Liver (tissue), 7 donors: ENCODE measurements at regions not wholly inside any gene's neighbourhood (a gene's known extent, or its start where the extent isn't known, plus 50 kb on each side); places are given as distances from the start of the nearest gene placed in this dataset.

Experiments
- DNase-seq: peaks from one replicate; pipeline ENCODE4 v3.0.0-alpha.2; 2017; ENCODE audit warnings: low spot score
- H3K27ac ChIP-seq, 2 donors: one replicate each; pipeline ENCODE4 v1.7.0; 2013; ENCODE audit warnings: inconsistent platforms in 2 of 2, low read length in 2 of 2, control low read depth in 1 of 2, low read depth in 1 of 2, mild to moderate bottlenecking in 1 of 2
- H3K27me3 ChIP-seq, 4 donors: one replicate each; pipeline versions ENCODE4 v1.6.1 to v1.7.0; 2013; ENCODE audit warnings: low read length in 3 of 4, inconsistent platforms in 1 of 4, mild to moderate bottlenecking in 1 of 4, moderate library complexity in 1 of 4; ENCODE audit not compliant: control insufficient read depth in 4 of 4, insufficient read depth in 4 of 4
- H3K36me3 ChIP-seq, 4 donors: one replicate each; pipeline versions ENCODE4 v1.6.1 to v1.7.0; 2013; ENCODE audit warnings: low read length in 3 of 4, mild to moderate bottlenecking in 3 of 4, low read depth in 1 of 4, moderate library complexity in 1 of 4; ENCODE audit not compliant: control insufficient read depth in 4 of 4, insufficient read depth in 3 of 4
- H3K4me1 ChIP-seq, 4 donors: one replicate each; pipeline versions ENCODE4 v1.6.1 to v1.7.0; 2013; ENCODE audit warnings: low read length in 3 of 4, mild to moderate bottlenecking in 3 of 4, moderate library complexity in 1 of 4; ENCODE audit not compliant: control insufficient read depth in 4 of 4, insufficient read depth in 4 of 4
- H3K4me3 ChIP-seq, 3 donors: one replicate each; pipeline versions ENCODE4 v1.6.1 to v1.7.0; 2013; ENCODE audit warnings: low read length in 3 of 3, control low read depth in 1 of 3, low read depth in 1 of 3, mild to moderate bottlenecking in 1 of 3
- H3K9ac ChIP-seq, 2 donors: one replicate each; pipeline ENCODE4 v1.7.0; 2013; ENCODE audit warnings: low read length in 2 of 2, mild to moderate bottlenecking in 2 of 2, moderate library complexity in 2 of 2, control low read depth in 1 of 2, low read depth in 1 of 2
- H3K9me3 ChIP-seq, 4 donors: one replicate each; pipeline versions ENCODE4 v1.6.1 to v1.7.0; 2013; ENCODE audit warnings: low read length in 3 of 4; ENCODE audit not compliant: control insufficient read depth in 4 of 4
- EGR1 ChIP-seq, 2 donors: IDR thresholded peaks; 2 replicates each; pipeline ENCODE4 v1.6.1; 2016 to 2018; ENCODE audit warnings: antibody characterized with exemption in 2 of 2, low read depth in 2 of 2
- FOXA2 ChIP-seq: IDR thresholded peaks from 2 replicates; pipeline ENCODE4 v1.6.1; 2016; ENCODE audit warnings: antibody characterized with exemption
- GABPA ChIP-seq, 2 donors: IDR thresholded peaks in 1 of 2; conservative IDR thresholded peaks in 1 of 2; 2 replicates each; pipeline ENCODE4 v1.6.1; 2016; ENCODE audit warnings: antibody characterized with exemption in 2 of 2, mild to moderate bottlenecking in 1 of 2, moderate library complexity in 1 of 2
- HNF4A ChIP-seq, 2 donors: conservative IDR thresholded peaks; 2 replicates each; pipeline ENCODE4 v1.6.1; 2016; ENCODE audit warnings: antibody characterized with exemption in 2 of 2, mild to moderate bottlenecking in 2 of 2
- HNF4G ChIP-seq: IDR thresholded peaks from 2 replicates; pipeline ENCODE4 v1.6.1; 2016; ENCODE audit warnings: antibody characterized with exemption
- JUND ChIP-seq, 2 donors: IDR thresholded peaks; 2 replicates each; pipeline ENCODE4 v1.6.1; 2016; ENCODE audit warnings: antibody characterized with exemption in 2 of 2
- NR2F2 ChIP-seq: IDR thresholded peaks from 2 replicates; pipeline ENCODE4 v1.6.1; 2016; ENCODE audit warnings: antibody characterized with exemption
- RAD21 ChIP-seq, 2 donors: IDR thresholded peaks; 2 replicates each; pipeline ENCODE4 v1.6.1; 2016; ENCODE audit warnings: antibody characterized with exemption in 2 of 2, mild to moderate bottlenecking in 2 of 2
- RXRA ChIP-seq, 2 donors: IDR thresholded peaks; 2 replicates each; pipeline ENCODE4 v1.6.1; 2017 to 2018; ENCODE audit warnings: antibody characterized with exemption in 2 of 2, mild to moderate bottlenecking in 1 of 2
- YY1 ChIP-seq: IDR thresholded peaks from 2 replicates; pipeline ENCODE4 v1.6.1; 2016; ENCODE audit warnings: antibody characterized with exemption, mild to moderate bottlenecking
- WGBS: extraction: QIAGEN DNeasy Blood & Tissue Kit; methylation state at CpG from one replicate; pipeline ENCODE4 v1.1.7; 2013; 5-methylcytosine and 5-hydroxymethylcytosine counted together
- TF ChIP-seq, protein P1 (sequence below): IDR thresholded peaks from 2 replicates; pipeline ENCODE4 v1.6.1; 2016; ENCODE audit warnings: antibody characterized with exemption
- TF ChIP-seq, protein P2 (sequence below): IDR thresholded peaks from 2 replicates; pipeline ENCODE4 v1.6.1; 2016; ENCODE audit warnings: antibody characterized with exemption
- TF ChIP-seq, protein P3 (sequence below): IDR thresholded peaks from 2 replicates; pipeline ENCODE4 v1.6.1; 2016; ENCODE audit warnings: antibody characterized with exemption, mild to moderate bottlenecking
- TF ChIP-seq, protein P4 (sequence below): IDR thresholded peaks from 2 replicates; pipeline ENCODE4 v1.6.1; 2016; ENCODE audit warnings: antibody characterized with exemption
- donor health status: healthy.
- donor health status: healthy.
- donor health status: healthy.
- donor health status: healthy.

DNA sequence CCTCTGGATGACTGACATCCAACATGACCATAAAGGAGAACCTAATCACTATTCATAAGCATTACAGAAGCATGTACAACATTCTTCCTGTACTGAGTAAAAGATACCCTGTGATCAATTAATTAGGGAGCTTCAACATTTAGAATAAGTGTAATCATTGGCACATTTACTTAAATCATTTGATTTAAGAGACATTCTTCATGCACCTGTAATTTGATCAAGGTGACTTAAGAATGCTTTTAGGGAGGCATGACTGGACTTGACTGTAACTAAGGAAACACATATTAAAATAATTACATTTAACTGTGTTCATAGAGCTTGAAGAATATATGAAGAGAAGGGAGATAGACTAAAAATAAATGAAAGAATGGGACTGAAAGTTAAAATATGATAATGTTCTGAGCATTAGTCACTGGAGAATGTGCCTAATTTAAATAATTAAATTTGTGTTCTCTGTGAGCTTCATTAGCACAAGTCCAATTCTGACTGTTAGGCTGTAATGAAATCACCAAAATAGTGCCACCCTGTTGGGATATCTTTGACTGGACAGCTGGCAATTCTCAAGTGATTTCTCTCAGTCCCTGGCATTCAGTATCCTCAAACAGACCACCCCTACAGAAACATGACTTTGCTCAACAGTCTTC is 295.5 kb upstream of the ADGRB3 start:
- Histone ChIP-seq H3K27me3 (no peaks in the 10 kb centered on the region), H3K4me1 (no peaks in the 10 kb centered on the region), H3K9me3 (no peaks in the 10 kb centered on the region), H3K9ac (no peak overlapping the region), H3K27ac (no peak overlapping the region), H3K36me3 (no peaks in the 10 kb centered on the region), H3K4me3 (no peak overlapping the region)
- TF ChIP-seq, protein P1, sequence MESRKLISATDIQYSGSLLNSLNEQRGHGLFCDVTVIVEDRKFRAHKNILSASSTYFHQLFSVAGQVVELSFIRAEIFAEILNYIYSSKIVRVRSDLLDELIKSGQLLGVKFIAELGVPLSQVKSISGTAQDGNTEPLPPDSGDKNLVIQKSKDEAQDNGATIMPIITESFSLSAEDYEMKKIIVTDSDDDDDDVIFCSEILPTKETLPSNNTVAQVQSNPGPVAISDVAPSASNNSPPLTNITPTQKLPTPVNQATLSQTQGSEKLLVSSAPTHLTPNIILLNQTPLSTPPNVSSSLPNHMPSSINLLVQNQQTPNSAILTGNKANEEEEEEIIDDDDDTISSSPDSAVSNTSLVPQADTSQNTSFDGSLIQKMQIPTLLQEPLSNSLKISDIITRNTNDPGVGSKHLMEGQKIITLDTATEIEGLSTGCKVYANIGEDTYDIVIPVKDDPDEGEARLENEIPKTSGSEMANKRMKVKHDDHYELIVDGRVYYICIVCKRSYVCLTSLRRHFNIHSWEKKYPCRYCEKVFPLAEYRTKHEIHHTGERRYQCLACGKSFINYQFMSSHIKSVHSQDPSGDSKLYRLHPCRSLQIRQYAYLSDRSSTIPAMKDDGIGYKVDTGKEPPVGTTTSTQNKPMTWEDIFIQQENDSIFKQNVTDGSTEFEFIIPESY, result no peak
- TF ChIP-seq RAD21 (IDR thresholded peaks at IDR 0.05) (no peak), GABPA (IDR thresholded peaks at IDR 0.05 in 1 of 2, conservative IDR thresholded peaks at IDR 0.05 in 1 of 2) (no peak)
- no peak for DNase-seq

DNA sequence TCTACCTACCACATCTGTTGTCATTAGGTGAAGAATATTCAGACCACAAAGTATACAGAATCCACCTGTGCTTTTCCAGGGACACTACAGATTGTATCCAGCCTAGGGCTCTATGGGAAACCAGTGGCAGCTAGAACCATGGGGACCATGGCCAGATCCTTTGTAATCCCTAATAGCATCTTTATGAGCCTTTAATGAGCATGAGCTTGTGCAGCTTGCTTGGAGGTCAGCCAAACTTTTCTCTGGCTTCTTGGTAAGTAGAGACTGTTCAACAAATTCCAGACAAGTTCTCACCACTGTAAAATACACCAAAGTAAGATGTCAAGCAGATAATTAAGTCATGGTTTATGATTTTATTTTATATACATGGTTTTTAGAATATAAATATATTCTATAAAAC is 301.6 kb upstream of the ADGRB3 start:
- no peaks in the 10 kb centered on the region for H3K9me3 ChIP-seq
- no peak overlapping the region for H3K9ac ChIP-seq
- H3K4me3 ChIP-seq, result no peak overlapping the region
- H3K36me3 ChIP-seq, result no peaks in the 10 kb centered on the region
- no peak for DNase-seq
- TF ChIP-seq, protein P2, sequence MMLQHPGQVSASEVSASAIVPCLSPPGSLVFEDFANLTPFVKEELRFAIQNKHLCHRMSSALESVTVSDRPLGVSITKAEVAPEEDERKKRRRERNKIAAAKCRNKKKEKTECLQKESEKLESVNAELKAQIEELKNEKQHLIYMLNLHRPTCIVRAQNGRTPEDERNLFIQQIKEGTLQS, result no peak
- TF ChIP-seq HNF4A (conservative IDR thresholded peaks at IDR 0.05) (no peak), EGR1 (IDR thresholded peaks at IDR 0.05; ENCODE audit: low read depth in 2 of 2) (no peak), GABPA (IDR thresholded peaks at IDR 0.05 in 1 of 2, conservative IDR thresholded peaks at IDR 0.05 in 1 of 2) (no peak), NR2F2 (no peak), JUND (IDR thresholded peaks at IDR 0.05) (no peak)
- TF ChIP-seq, protein P3, sequence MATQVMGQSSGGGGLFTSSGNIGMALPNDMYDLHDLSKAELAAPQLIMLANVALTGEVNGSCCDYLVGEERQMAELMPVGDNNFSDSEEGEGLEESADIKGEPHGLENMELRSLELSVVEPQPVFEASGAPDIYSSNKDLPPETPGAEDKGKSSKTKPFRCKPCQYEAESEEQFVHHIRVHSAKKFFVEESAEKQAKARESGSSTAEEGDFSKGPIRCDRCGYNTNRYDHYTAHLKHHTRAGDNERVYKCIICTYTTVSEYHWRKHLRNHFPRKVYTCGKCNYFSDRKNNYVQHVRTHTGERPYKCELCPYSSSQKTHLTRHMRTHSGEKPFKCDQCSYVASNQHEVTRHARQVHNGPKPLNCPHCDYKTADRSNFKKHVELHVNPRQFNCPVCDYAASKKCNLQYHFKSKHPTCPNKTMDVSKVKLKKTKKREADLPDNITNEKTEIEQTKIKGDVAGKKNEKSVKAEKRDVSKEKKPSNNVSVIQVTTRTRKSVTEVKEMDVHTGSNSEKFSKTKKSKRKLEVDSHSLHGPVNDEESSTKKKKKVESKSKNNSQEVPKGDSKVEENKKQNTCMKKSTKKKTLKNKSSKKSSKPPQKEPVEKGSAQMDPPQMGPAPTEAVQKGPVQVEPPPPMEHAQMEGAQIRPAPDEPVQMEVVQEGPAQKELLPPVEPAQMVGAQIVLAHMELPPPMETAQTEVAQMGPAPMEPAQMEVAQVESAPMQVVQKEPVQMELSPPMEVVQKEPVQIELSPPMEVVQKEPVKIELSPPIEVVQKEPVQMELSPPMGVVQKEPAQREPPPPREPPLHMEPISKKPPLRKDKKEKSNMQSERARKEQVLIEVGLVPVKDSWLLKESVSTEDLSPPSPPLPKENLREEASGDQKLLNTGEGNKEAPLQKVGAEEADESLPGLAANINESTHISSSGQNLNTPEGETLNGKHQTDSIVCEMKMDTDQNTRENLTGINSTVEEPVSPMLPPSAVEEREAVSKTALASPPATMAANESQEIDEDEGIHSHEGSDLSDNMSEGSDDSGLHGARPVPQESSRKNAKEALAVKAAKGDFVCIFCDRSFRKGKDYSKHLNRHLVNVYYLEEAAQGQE, result no peak
- no peaks in the 10 kb centered on the region for H3K4me1 ChIP-seq
- no peaks in the 10 kb centered on the region for H3K27me3 ChIP-seq
- H3K27ac ChIP-seq, result no peak overlapping the region

DNA sequence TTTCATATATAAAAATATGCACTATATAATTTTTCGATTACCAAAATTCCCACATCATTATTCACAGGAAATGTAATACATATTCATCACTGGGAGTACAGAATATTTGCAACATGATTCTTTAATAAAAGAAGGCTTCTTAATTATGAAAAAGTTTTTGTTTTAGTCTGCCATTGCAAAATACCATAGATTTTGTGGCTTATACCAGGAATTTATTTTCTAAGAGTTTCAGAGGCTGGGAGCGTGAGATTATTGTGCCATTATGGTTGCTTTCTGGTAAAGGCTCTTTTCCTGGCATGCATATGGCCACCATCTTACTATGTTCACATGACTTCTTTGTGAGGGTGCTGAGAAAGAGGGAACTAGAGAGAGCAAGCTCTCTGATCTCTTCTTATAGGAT is 306.9 kb upstream of the ADGRB3 start:
- Histone ChIP-seq H3K27me3 (no peaks in the 10 kb centered on the region), H3K27ac (no peak overlapping the region), H3K9ac (no peak overlapping the region), H3K9me3 (no peaks in the 10 kb centered on the region), H3K36me3 (no peaks in the 10 kb centered on the region), H3K4me1 (no peaks in the 10 kb centered on the region), H3K4me3 (no peak overlapping the region)
- no peak for DNase-seq
- WGBS, result 82% methylated on average over 2 of the region's 2 CpGs
- TF ChIP-seq GABPA (IDR thresholded peaks at IDR 0.05 in 1 of 2, conservative IDR thresholded peaks at IDR 0.05 in 1 of 2) (no peak), RAD21 (IDR thresholded peaks at IDR 0.05) (no peak), EGR1 (IDR thresholded peaks at IDR 0.05; ENCODE audit: low read depth in 2 of 2) (no peak), YY1 (no peak), HNF4G (no peak), RXRA (IDR thresholded peaks at IDR 0.05) (no peak), FOXA2 (no peak)
- TF ChIP-seq, protein P1, result no peak
- TF ChIP-seq, protein P3, result no peak
- TF ChIP-seq, protein P4, sequence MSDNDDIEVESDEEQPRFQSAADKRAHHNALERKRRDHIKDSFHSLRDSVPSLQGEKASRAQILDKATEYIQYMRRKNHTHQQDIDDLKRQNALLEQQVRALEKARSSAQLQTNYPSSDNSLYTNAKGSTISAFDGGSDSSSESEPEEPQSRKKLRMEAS, result no peak
